SW 1271 (cell line): ENCODE measurements at regions not wholly inside any gene's neighbourhood (a gene's known extent, or its start where the extent isn't known, plus 50 kb on each side); places are given as distances from the start of the nearest gene placed in this dataset.
"Not testable (repeated sequence)": the region's sequence is repeated elsewhere in the genome, so short reads cannot be mapped to it uniquely, and the experiment has no call there.

Experiments used
- DNase-seq, 2 experiments: peaks; one replicate each; lab custom pipeline; 2025; lab: John Stamatoyannopoulos, UW

DNA sequence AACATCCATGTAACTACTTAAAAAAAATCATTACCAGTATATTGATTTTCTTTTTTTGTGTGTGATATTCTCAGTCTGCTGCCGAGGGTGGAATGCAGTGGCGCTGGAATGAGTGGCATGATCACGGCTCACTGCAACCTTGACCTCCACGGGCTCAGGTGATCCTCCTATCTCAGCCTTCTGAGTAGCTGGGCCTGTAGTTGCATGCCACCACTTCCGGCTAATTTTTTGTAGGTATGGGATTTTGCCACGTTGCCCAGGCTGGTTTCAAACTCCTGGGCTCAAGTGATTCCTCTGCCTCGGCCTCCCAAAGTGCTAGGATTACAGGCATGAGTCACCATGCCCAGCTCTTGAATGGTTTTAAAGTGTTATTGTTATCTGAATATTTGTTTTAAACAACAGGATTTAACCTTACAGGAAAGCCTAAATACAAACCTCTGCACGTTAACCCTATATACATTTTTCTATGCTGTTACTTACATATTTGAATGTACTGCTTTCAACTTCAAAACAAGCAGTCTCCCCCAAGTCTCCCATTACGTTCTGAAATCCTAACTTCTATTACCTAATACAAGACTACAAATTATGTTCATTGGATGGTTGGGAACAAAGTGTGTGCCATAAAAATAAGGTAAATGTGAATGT is 61.7 kb downstream of the KPNA2 start:
- DNase-seq, result no peak

DNA sequence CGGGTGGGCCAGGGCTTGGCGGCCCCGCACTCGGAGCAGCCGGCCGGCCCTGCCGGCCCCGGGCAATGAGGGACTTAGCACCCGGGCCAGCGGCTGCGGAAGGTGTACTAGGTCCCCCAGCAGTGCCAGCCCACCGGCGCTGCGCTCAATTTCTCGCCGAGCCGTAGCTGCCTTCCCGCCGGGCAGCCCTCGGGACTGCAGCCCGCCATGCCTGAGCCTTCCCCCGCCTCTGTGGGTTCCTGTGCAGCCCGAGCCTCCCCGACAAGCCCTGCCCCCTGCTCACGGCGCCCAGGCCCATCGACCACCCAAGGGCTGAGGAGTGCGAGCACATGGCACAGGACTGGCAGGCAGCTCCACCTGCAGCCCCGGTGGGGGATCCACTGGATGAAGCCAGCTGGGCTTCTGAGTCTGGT is 63.8 kb downstream of the KPNA2 start:
- not testable (repeated sequence) for DNase-seq

- DNase-seq, result no peak
Measured at GRCh38 chr17:68100000-68100641, 64.6 kb downstream of the KPNA2 start.

- peak; percentile 87 to 93 for DNase-seq
Measured at GRCh38 chr17:68101075-68101986, 65.8 kb downstream of the KPNA2 start.

GRCh38 chr17:68101987-68102314 is 66.4 kb downstream of the KPNA2 start:
- no peak for DNase-seq

DNA sequence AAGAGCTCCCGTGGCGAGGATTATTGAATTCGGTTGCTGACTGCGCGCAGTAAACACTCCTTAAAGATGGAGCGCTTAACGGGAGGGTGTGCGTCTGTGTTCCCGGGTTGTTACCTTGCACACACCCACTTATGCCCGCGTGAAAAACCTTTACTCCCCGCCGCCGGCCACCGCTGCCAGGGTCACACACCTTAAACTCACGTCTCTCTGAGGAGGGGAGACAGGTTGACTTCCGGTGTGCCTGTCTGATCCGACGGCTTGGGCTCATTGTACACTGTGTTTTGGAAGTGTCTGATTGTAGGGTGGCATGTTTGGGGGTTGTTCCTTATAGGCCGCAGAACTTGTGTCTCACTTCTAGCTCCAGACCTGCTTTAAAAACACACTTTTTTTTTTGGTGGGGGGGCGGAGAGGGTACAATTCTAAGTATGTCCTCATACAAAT is 66.8 kb downstream of the KPNA2 start:
- DNase-seq, result no peak

DNA sequence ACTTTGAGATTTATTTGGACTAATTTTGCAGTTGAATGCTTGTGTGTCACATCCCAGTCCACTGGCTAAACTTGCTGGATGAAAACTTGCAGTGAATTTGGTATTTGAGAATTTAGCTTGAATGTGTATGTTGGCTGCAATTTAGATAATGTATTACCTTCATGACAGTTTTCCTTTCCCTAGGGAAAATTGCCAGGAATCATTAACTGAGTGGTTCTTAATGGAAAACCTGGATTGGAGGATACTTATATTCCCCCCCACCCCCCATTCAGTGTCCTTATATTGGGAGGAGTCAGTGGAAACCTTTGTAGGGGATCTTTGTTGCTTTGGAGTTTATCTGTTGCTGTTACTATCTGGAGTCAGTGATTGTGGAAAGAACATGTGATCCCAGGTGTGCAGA is 67.6 kb downstream of the KPNA2 start:
- DNase-seq, result no peak

- no peak for DNase-seq
Measured at GRCh38 chr17:68106085-68106484, 70.5 kb downstream of the KPNA2 start.

GRCh38 chr17:68107373-68107772 is 71.8 kb downstream of the KPNA2 start:
- no peak for DNase-seq

DNA sequence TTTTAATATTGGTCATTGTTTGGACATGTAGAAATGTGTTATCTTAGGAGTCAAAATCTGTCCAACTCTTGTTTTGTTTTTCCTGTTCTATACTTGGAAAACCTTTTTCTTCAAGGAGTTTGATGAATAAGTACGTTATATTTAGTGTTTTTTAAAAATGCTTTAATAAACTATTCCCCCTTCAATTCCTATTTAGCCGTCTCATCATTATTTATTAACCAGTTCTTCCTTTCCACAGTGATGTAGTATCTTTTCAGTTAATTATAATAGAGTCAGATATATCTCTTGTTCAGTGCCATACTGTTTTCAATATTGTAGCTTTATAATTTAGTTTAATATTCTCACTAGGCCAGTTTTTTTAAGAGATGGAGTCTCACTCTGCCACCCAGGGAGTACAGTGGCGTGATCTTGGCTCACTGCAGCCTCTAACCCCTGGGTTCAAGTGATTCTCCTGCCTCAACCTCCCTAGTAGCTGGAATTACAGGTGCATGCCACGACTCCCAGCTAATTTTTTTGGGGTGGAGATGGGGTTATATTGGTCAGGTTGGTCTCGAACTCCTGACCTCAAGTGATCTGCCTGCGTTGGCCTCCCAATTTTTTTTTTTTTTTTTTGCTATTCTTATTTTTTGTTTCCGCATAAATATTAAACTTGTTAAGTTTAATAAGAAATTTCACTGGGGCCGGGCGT is 72.9 kb downstream of the KPNA2 start:
- no peak for DNase-seq

- not testable (repeated sequence) for DNase-seq
Measured at GRCh38 chr17:68109404-68109803, 73.9 kb downstream of the KPNA2 start.

- not testable (repeated sequence) for DNase-seq
Measured at GRCh38 chr17:68116211-68116610, 80.7 kb downstream of the KPNA2 start.

- DNase-seq, result no peak
Measured at GRCh38 chr17:68122587-68122986, 87.1 kb downstream of the KPNA2 start.

DNA sequence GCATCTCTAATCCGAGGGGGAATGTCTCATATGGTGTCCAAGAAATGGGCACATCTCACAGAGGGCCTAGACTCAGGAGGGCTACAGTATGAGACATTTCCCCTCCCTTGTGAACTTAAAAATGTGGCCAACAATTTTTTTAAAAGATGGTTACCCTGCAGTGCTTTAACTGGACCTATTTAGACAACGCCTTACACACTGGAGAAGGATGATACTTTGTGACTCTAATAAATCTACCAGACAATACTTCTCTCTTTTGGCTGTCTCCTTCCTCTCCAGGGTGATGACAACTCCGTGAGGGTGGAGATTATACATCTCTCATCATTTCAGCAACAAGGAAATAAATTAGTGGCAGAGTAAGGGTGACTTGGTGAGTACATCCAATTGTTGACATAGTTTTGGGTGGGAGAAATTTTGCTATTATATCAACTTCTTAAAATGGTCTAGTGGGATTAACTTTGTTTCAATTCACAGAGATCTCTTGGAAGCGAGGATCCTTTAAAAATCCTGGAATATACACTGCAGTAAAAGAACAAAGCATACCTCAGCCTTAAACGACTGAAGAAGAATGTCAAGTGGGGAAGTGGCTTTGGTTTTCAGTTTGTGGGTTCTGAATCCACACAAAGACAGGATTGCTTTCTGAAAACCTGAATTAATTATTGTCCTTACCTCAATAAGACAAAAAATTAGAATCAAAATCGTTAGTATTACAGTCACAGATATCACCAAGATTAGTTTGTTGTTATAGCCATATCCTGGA is 89.8 kb downstream of the KPNA2 start:
- DNase-seq, result no peak

DNA sequence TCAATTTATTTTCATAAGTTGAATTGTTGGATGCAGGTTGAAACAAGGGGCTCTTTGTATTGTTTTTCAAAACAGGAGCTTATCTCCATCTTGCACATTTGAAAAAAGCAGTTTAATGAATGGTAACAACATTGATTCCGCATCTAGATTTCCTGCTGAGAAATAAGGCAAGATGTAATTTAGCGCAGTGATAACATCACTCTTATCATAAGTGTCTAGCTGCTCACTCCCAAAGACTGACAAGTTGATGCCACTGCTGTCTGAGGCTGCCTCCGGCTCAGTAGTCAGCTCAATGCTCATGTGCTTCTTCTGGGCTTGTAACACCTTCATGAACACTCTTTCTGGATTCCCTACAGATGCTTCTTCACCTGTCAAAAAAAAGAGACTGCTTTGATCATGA is 92.4 kb downstream of the KPNA2 start:
- DNase-seq, result no peak

GRCh38 chr17:68131456-68131855 is 95.9 kb downstream of the KPNA2 start:
- DNase-seq, result no peak

DNA sequence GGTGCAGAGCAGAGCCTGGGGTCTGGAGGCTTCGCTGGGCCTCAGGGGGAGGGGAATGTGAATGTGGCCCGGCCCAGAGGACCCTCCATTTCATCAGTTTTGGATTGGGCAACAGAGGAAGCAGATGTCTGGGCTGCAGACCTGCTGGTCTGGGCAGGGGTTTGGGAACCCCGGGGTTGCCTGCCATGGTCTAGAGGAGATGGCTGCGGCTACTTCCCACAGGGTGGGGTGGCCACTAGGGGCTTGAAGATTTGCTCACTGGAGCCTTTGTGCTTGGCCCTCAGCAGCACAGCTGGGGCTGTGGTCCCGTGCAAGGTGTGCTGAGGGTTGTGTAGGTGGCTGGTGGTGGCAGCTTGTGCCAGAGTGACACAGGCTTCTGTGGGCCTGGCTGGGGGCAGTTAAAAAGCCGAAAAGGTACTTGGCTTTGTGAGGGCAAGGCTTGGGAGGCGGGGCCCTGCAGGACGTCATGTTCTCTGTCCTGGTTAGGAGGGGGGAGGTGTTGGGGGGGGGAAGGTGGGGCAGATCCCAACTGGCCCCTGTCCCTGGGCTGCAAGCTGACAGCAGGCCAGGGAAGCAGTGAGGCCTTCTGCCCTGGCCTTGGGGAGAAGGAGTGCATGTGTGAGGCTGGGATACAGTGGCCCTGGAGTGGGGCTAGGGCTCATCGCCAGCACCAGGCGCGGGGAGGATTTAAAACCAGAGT is 98.0 kb downstream of the KPNA2 start:
- DNase-seq, result no peak

DNA sequence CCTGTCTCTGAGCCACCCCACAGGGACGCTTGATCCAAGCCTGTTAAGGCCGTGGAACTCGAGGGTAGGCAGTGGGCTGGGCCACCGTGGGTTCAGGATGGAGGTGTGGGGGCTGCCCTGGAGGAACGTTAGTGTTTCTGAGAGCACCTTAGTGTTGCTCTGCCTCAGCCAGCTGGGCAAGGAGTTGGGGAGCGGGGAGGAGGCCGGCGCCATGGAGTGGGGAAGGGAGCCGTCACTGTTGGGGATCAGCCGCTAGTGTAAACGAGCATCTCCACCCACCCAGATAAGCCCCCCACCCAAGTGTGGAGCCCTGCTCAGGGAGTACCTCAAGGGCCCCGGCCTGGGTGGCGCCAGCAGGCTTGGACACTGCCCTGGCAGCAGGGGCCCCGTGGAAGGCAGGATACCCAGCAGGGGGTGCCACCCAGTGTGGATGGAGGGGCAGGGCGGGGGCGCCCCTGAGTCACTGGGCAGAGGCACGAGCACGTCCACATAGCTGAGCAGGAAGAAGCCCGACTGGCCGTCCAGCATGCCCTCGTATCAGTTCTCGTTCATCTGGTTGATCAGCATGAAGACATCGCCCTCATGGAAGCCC is 98.6 kb downstream of the KPNA2 start:
- no peak for DNase-seq

DNA sequence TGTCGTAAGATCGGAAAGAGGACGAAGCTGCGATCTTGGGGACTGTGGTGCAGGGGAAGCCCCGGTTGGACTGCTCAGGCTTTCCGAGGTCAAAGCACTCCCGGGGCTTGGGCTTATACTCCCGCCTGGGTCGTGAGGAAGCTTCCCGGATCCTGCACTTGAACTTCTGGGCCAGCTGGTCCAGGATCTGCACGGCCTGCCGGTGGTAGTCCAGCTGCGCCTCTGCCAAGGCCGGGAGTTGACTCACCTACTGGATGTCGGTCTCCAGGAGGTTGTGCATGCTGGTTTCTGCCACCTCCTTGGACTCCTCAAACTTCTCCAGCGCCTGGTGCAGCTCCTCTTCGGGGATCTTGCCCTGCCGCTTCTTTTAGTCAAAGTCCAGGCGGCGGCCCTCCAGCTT is 99.2 kb downstream of the KPNA2 start:
- DNase-seq, result no peak

- DNase-seq, result no peak
Measured at GRCh38 chr17:68135141-68135887, 99.8 kb downstream of the KPNA2 start.
